H1 (cell line): ENCODE measurements at regions not wholly inside any gene's neighbourhood (a gene's known extent, or its start where the extent isn't known, plus 50 kb on each side); places are given as distances from the start of the nearest gene placed in this dataset.

Experiments used
- BACH1 ChIP-seq: IDR thresholded peaks from 2 replicates; pipeline ENCODE4 v1.6.1; 2012; ENCODE audit warnings: low read length, improper control_type of control experiment
- CHD1 ChIP-seq: IDR thresholded peaks from 2 replicates; pipeline ENCODE4 v1.6.1; 2012; ENCODE audit warnings: low read depth, low read length, improper control_type of control experiment
- RNF2 ChIP-seq: fragments of 200-900, 300-1000 bp; sonication (generic); IDR thresholded peaks from 2 replicates; pipeline ENCODE4 v1.7.1; 2016; ENCODE audit warnings: borderline replicate concordance, low read depth, mild to moderate bottlenecking, antibody characterized with exemption, low read length; ENCODE audit not compliant: poor library complexity, severe bottlenecking; ENCODE audit errors: missing control alignments
- RXRA ChIP-seq: IDR thresholded peaks from 2 replicates; pipeline ENCODE4 v1.6.1; 2011; ENCODE audit warnings: low read depth, mild to moderate bottlenecking, low read length, moderate library complexity; ENCODE audit not compliant: insufficient read depth
- SAP30 ChIP-seq: fragments of 300-600 bp; sonication (generic); IDR thresholded peaks from 2 replicates; pipeline ENCODE4 v1.7.1; 2012; ENCODE audit warnings: low read length, moderate library complexity, mild to moderate bottlenecking, inconsistent platforms; ENCODE audit not compliant: insufficient read depth, insufficient replicate concordance
- SUZ12 ChIP-seq: fragments of 200-600 bp; sonication (generic); IDR thresholded peaks from 2 replicates; pipeline ENCODE4 v1.6.1; 2012; ENCODE audit warnings: mild to moderate bottlenecking, inconsistent platforms, low read length, moderate library complexity, mixed read lengths
- TBP ChIP-seq: IDR thresholded peaks from 2 replicates; pipeline ENCODE4 v1.6.1; 2011; ENCODE audit warnings: low read depth, low read length, improper control_type of control experiment

DNA sequence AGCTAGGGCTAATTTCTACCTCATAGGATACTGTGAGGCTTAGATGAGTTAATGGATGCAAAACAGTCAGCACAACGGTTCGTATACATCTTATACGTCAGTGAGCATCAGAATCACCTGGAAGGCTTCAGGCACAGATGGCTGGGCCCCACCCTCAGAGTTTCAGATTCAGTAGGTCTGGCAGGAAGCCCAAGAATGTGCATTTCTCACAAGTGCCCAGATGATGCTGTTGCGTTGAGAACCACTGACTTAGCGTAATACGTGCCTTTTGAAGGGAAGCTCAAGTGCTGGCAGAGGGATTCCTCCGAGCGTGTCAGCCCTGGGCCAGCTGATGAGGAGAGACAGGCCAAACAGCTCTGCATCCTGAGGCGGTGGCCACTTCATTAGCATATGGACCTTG lies 117.1 kb upstream of the WWC1 start (continued):
- TF ChIP-seq RNF2 (no peak), RXRA (no peak), SAP30 (no peak), BACH1 (no peak), TBP (no peak), SUZ12 (no peak), CHD1 (no peak)
